ENCODE measurements at regions not wholly inside any gene's neighbourhood (a gene's known extent, or its start where the extent isn't known, plus 50 kb on each side); places are given as distances from the start of the nearest gene placed in this dataset.

DNA sequence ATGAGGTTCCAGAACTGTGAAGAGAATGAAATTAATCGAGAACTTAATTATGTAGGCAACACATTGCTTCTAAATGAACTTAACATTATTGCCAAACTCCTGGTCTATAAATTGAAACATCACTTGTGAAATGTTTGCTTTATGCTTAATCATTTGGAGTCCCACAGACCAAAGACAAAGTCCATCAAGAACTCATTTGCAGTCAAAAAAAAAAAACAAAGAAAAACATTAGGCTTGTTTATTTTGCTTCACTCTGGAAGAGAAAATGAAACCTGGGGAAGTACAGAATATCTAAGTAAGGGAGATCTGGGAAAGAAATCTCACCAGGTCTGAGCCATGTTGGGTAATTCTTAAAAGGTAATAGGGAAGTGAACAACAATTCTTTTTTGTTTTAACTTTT, 1363.5 kb upstream of the DDX18 start:
- TF ChIP-seq EZH2 (IDR thresholded peaks at IDR 0.05) (no peak), POLR2AphosphoS5 (IDR thresholded peaks at IDR 0.05; ENCODE audit: borderline replicate concordance, low read depth, low read length) (no peak), FOXP2 (optimal IDR thresholded peaks at IDR 0.05; ENCODE audit: control extremely low read depth, extremely low read length, insufficient read depth) (no peak)

Data from SK-N-MC (cell line).